Renal cortical epithelial cell (primary cell): ENCODE measurements at regions not wholly inside any gene's neighbourhood (a gene's known extent, or its start where the extent isn't known, plus 50 kb on each side); places are given as distances from the start of the nearest gene placed in this dataset.
"Not testable (repeated sequence)": the region's sequence is repeated elsewhere in the genome, so short reads cannot be mapped to it uniquely, and the experiment has no call there.

ENCODE experiments used
- DNase-seq: peaks from one replicate; pipeline ENCODE4 v3.0.0-alpha.2; 2011; ENCODE audit warnings: low read depth

GRCh38 chr14:105600939-105601359, 74.6 kb downstream of the TMEM121 start:
- DNase-seq: no peak

DNA sequence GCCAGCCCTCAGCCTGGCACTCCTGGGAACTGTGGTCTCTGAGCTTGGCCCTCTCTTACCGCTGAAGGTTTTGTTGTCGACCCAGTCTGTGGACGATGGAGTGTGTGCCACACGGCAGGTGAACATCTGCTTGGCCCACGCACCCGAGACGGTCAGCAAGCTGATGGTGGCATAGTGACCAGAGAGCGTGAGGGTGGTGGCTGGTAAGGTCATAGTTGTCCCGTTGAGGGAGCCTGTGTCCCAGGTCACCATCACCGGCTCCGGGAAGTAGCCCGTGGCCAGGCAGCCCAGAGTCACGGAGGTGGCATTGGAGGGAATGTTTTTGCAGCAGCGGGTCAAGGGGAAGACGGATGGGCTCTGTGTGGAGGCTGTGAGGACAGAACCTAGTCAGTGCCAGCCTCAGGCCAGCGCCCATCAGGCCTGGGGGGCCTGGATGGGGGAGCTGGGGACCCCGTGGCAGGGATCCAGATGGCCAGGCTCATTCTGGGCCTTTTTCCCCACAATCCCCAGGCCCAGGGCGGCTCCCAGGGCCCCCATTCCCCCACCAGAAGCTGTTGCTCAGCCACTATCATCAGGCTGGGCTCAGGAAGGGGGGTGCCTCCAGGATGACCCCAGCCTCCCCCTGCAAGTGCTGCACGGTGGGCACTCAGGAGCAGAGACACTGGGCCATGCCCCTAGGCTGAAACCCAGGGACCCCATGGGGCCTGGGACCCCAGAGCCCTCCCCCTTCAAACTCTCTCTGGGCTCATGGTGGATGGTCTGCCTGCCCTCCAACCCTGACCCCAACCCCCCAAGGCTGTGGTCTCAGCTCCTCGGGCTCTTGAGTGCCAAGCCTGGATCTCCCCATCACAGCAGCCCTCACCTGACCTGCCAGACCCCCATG, 75.2 kb downstream of the TMEM121 start:
- DNase-seq: no peak

DNA sequence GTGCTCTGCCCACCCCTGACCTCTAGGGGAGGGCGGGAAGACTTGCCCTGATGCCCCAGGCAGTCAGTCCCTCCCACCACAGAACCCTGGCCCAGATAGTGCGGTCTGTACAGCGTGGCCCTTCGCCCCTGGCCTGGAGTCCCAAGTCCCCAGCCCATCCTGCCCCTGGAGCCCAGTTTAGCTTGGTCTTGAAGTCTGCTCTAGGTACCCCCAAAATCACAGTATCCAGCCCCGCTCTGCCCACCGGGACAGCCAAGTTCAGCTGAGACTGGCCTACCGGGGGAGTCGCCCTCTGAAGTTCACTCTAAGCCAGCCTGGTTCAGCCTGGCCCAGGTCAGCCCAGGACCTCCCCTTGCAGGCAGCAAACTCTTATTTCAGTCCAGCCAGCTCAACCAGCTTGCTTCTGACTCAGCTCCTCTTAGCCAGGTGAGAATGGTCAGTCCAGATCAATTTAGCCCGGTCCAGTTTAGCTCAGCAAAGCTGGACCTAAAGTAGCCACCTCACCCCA, 75.9 kb downstream of the TMEM121 start:
- DNase-seq: no peak

GRCh38 chr14:105602799-105603793, 76.7 kb downstream of the TMEM121 start:
- no peak for DNase-seq

DNA sequence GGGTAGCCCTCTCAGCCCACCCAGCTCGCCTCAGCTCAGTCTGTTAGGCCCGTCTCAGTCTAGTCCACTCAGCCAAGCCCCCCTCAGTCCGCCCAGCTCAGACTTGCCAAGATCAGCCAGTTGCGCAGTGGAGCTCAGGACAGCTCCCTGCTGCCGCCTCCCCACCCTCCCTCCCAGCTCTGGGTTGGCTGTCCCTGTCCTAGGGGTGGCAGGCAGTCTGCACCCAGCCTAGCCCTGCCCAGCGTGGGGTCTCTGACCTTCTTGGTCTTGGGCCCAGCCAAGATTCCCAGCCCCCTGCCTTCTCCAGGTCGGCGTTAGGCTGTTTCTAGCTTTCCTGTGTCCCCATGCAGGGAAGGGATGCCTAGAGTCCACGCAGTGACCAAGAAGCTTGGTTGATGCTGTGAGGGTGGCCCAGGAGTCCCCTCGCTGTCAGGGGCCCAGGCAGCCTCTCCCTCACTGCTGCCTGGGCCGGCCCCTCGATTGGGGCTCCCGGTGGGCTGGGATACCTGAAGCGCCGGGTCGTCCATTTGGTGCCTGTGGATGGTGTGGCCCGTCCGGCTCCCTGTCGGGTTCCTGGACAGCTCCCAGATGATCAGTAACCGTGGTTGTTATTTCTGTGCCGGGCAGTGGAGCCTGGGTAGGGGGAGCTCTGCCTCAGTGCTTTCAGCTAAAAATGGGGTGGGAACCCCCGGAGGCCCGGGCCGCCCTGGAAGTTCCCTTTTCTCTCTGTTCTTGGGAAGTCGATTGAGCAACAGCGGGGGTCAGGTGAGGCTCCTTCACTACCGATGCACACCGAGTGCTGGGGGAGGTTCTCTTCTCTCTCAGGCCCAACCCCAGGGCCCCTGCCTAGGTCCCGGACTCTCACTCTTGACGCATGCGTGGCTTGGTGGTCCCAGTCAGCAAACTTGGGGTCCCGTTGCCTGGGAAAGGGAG, 78.4 kb downstream of the TMEM121 start:
- not testable (repeated sequence) for DNase-seq

DNA sequence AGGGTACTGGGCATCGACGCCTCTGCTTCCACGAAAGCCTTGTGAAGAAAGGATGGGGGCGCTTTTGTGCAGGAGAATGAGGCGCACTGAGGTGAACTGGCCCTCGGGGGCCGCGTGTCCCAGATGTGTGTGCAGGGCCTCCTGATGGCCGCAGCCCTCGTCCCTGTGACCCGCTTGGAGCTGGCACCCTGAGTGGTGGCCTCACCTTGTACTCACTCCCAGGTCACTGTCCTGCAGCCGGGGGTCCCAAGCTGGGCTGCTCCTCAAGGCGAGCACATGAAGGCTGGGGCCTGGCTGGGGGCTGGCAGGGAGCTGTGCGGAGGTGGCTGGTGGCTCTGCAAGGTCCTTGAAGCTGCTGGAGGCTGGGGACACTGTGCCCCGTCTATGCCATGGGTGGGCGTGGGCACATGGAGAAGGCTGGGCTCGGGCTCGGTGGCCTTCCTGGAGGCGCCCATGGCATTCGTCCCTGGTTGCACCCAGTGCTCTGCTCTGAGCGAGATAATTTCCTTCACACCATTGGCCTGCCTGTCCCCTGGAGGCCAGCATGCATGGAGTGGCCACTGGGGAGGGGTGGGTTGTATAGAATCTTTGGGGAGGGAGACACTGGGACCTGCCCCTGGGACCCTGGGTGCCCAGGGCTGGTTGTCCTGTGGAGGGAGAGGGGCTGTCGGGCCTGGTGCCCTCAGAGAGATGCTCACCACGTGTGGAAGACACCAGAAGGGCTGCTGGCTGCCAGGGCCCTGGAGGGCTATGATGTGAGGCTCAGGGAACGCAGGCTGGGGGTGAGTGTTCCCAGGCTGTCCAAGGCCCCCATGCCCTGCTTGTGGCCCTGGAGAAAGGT, 79.3 kb downstream of the TMEM121 start:
- DNase-seq: no peak

GRCh38 chr14:105606305-105606975, 80.1 kb downstream of the TMEM121 start:
- DNase-seq: not testable (repeated sequence)

- not testable (repeated sequence) for DNase-seq
These were observed 80.6 kb downstream of the TMEM121 start for GRCh38 chr14:105607025-105607424.

DNA sequence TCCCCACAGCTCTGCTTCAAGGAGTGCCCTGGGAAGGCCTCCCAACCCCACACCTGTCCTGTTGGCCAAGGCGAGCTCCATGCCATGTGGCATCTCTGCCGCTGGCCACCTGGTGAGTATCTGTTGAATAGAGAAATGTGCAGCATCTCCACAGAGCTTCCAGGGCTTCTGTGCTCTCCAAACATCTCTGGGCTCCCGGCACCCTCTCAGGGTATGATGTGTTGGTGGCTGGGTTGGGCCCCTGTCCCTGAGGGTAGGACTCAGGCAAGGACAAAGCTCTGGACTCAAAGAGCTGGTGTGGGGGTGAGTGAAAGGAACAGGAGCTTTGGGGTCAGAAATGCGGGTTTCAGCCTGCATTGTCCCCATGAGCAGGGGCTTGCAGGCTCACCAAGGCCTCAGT, 88.6 kb downstream of the TMEM121 start:
- not testable (repeated sequence) for DNase-seq

GRCh38 chr14:105615986-105616801, 89.8 kb downstream of the TMEM121 start:
- not testable (repeated sequence) for DNase-seq

GRCh38 chr14:105616802-105617192, 90.4 kb downstream of the TMEM121 start:
- no peak for DNase-seq

DNA sequence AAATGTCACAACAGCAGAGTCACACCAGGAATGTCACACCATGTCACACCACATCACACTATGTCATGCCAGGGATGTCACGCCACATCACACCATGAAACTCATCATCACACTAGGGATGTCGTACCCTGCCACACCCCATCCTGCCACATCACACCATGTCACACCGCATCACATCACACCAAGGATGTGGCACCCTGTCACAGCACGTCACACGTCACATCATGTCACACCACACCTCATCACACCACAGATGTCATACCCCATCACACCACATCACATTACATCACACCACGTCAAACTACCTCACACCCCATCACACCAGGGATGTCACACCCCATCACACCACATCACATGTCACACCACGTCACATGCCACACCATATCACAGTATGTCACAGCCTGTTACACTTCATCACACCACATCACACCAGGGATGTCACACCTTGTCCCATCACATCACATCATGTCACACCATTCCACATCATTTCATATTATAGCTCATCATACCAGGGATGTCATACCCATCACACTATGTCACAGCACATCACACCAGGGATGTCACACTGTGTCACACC, 90.9 kb downstream of the TMEM121 start:
- DNase-seq: no peak

GRCh38 chr14:105617805-105618204, 91.4 kb downstream of the TMEM121 start:
- not testable (repeated sequence) for DNase-seq

DNA sequence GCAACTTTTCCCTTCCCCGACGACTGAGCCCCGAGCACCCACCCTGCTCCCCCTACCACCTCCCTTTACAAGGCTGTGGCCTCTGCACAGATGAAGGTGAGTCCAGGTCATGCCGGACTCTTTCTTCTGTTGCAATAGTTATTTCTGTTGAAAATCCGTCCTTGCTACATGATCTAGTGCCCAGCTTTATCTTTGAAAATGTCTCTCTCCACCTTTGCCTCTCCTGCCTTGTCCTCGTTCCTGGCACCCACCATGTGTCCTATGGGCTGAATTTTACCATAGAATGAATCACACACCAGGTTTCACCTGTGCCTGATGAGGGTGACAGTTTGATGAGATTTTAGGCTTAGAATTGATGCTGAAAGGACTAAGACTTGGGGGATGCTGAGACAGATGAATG, 92.9 kb downstream of the TMEM121 start:
- not testable (repeated sequence) for DNase-seq

- not testable (repeated sequence) for DNase-seq
These were observed 93.9 kb downstream of the TMEM121 start for GRCh38 chr14:105620178-105620864.

DNA sequence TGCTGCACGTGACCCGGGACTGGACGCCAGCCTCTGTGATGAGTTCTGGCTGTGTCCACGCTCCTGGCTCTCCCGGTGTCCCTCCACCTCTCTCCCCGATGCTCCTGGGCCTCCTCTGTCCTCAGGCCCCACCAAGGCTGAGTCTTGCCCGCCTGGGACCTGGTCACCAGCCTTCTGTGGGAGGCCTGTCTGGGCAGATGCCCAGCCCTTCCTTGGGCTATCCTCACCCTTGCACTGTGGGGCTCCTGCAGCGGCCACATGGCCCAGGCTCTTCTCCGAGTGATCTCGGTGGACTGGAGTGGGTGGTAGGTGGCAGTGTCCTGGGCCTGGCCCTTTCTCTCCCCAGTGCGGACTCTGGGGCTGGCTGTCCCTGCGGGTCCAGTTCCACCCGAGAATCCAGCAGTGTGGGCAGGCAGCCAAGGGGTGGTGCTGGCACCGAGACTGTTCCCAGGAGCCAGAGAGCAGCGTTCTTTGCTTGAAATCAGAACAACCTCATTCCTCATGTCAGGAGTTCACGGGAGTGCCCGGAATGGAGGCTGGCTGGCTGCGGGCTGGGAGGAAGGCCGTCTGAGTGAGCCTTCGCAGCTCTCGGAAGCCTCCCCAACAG, 94.6 kb downstream of the TMEM121 start:
- not testable (repeated sequence) for DNase-seq
